HFFc6 (cell line): ENCODE measurements at regions not wholly inside any gene's neighbourhood (a gene's known extent, or its start where the extent isn't known, plus 50 kb on each side); places are given as distances from the start of the nearest gene placed in this dataset.

Source experiments
- DNase-seq: peaks from one replicate; pipeline ENCODE4 v3.0.0-alpha.2; 2018
- H3K27ac Mint-ChIP-seq: 2 replicates; pipeline ENCODE4 v1.8.0; 2020; ENCODE audit warnings: mild to moderate bottlenecking, mixed read lengths
- H3K27me3 Mint-ChIP-seq: 2 replicates; pipeline ENCODE4 v1.8.0; 2021; ENCODE audit warnings: mild to moderate bottlenecking, moderate library complexity, mixed read lengths; ENCODE audit not compliant: insufficient read depth
- H3K36me3 Mint-ChIP-seq: 2 replicates; pipeline ENCODE4 v1.8.0; 2021; ENCODE audit warnings: low read depth, mixed read lengths
- H3K4me1 Mint-ChIP-seq: 2 replicates; pipeline ENCODE4 v1.8.0; 2020; ENCODE audit warnings: low read depth, mixed read lengths
- H3K4me3 Mint-ChIP-seq: 2 replicates; pipeline ENCODE4 v1.8.0; 2020; ENCODE audit warnings: mild to moderate bottlenecking, moderate library complexity, mixed read lengths
- H3K9me3 Mint-ChIP-seq: 2 replicates; pipeline ENCODE4 v1.8.0; 2020; ENCODE audit warnings: mild to moderate bottlenecking, mixed read lengths
- TF ChIP-seq, protein P1 (sequence below): fragments of 200-600 bp; sonication (generic); IDR thresholded peaks from 2 replicates; pipeline ENCODE4 v1.5.0; 2021; ENCODE audit warnings: antibody characterized with exemption, mild to moderate bottlenecking

GRCh38 chr1:244271691-244272308, 179.9 kb downstream of the ADSS2 start:
- no peak for DNase-seq
- TF ChIP-seq, protein P1, sequence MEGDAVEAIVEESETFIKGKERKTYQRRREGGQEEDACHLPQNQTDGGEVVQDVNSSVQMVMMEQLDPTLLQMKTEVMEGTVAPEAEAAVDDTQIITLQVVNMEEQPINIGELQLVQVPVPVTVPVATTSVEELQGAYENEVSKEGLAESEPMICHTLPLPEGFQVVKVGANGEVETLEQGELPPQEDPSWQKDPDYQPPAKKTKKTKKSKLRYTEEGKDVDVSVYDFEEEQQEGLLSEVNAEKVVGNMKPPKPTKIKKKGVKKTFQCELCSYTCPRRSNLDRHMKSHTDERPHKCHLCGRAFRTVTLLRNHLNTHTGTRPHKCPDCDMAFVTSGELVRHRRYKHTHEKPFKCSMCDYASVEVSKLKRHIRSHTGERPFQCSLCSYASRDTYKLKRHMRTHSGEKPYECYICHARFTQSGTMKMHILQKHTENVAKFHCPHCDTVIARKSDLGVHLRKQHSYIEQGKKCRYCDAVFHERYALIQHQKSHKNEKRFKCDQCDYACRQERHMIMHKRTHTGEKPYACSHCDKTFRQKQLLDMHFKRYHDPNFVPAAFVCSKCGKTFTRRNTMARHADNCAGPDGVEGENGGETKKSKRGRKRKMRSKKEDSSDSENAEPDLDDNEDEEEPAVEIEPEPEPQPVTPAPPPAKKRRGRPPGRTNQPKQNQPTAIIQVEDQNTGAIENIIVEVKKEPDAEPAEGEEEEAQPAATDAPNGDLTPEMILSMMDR: no peak
- H3K4me1 Mint-ChIP-seq: peaks cover 46% of the 10 kb centered on the region
- peak overlapping the region; percentile 93 for H3K27ac Mint-ChIP-seq
- peaks cover 12% of the 10 kb centered on the region for H3K36me3 Mint-ChIP-seq
- H3K27me3 Mint-ChIP-seq: no peaks in the 10 kb centered on the region; the same call in 1 of the 2 replicates
- no peak overlapping the region for H3K4me3 Mint-ChIP-seq
- H3K9me3 Mint-ChIP-seq: peaks cover 9% of the 10 kb centered on the region

GRCh38 chr1:244272471-244273261, 179.0 kb downstream of the ADSS2 start:
- Mint-ChIP-seq H3K9me3 (peaks cover 9% of the 10 kb centered on the region), H3K27me3 (no peaks in the 10 kb centered on the region; the same call in 1 of the 2 replicates), H3K36me3 (peaks cover 13% of the 10 kb centered on the region), H3K4me3 (peak overlapping the region; percentile 81), H3K27ac (peak overlapping the region; percentile 93), H3K4me1 (peaks cover 47% of the 10 kb centered on the region)
- DNase-seq: peak; percentile 82
- TF ChIP-seq, protein P1: peak; percentile 99

- no peak for DNase-seq
- Mint-ChIP-seq H3K27ac (peak overlapping the region; percentile 93), H3K9me3 (peaks cover 9% of the 10 kb centered on the region), H3K36me3 (peaks cover 16% of the 10 kb centered on the region), H3K27me3 (no peaks in the 10 kb centered on the region; the same call in 1 of the 2 replicates), H3K4me3 (peak overlapping the region; percentile 81), H3K4me1 (peaks cover 47% of the 10 kb centered on the region)
- TF ChIP-seq, protein P1: peak; percentile 4
Observed at GRCh38 chr1:244273262-244273844, 178.4 kb downstream of the ADSS2 start.

DNA sequence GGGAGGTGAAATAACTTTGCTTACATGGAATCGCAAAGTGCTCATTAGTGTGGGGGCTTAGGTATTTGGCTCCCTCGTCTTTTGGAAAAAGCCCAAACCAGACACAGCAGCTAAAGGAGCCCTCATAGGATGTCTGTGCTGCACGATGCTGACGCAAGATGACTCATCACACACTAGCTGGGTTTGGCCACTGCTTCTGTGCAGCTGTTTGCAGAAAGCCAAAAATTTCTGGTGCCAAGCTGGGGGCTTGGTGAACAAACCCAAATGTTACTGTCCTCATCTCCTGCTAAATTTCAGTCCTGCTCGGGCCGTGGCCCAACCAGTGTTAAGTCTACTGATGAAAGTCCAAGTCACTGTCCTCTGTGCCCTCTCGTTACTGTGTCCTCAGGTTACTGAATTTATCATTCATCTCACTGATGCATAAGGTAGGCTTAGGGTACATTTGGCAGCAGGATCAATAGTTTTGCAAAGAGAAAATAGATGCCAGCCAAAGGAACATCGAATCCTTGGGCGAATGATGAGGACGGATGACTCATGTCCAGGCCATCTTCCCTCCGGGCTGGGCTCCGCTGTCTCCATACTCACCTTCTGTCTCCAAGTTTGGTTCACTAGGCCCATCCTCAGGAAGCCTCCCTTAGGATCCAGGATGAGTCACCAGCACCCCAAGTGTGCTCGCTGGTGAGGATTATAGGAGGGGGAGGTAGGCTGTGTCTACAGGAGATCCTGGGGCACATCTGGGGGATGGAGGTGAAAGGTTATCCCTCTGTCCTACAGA, 177.7 kb downstream of the ADSS2 start:
- Mint-ChIP-seq H3K27ac (peak overlapping the region; percentile 93), H3K36me3 (peaks cover 16% of the 10 kb centered on the region), H3K4me3 (peak overlapping the region; percentile 81), H3K4me1 (peaks cover 47% of the 10 kb centered on the region), H3K9me3 (peaks cover 9% of the 10 kb centered on the region), H3K27me3 (no peaks in the 10 kb centered on the region; the same call in 1 of the 2 replicates)
- DNase-seq: peak; percentile 96
- TF ChIP-seq, protein P1: no peak

- H3K4me1 Mint-ChIP-seq: peaks cover 62% of the 10 kb centered on the region
- TF ChIP-seq, protein P1: no peak
- no peak overlapping the region for H3K27ac Mint-ChIP-seq
- no peak for DNase-seq
- no peak overlapping the region for H3K4me3 Mint-ChIP-seq
- peaks cover 4% of the 10 kb centered on the region; the same call in 1 of the 2 replicates for H3K36me3 Mint-ChIP-seq
- no peaks in the 10 kb centered on the region; the same call in 1 of the 2 replicates for H3K27me3 Mint-ChIP-seq
- H3K9me3 Mint-ChIP-seq: no peaks in the 10 kb centered on the region
Observed at GRCh38 chr1:244276646-244277045, 175.1 kb downstream of the ADSS2 start.
